NCI-H2029 (cell line): ENCODE measurements at regions not wholly inside any gene's neighbourhood (a gene's known extent, or its start where the extent isn't known, plus 50 kb on each side); places are given as distances from the start of the nearest gene placed in this dataset.

Source experiments
- DNase-seq: peaks from one replicate; lab custom pipeline; 2025; lab: John Stamatoyannopoulos, UW

DNA sequence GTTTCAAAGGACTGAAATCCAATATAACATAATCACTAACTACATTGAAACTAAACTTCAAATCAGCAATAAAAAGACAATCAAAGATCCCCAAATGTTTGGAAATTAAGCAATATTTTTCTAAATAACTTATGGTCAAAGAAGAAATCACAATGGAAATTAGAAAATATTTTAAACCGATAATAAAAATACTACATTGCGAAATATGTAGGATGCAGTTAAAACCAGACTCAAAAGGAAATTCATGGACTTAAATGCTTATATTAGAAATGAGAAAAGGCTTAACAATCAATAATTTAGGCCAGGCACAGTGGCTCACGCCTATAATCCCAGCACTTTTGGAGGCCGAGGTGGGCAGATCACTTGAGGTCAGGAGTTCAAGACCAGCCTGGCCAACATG is 79.0 kb upstream of the HAAO start:
- no peak for DNase-seq

DNA sequence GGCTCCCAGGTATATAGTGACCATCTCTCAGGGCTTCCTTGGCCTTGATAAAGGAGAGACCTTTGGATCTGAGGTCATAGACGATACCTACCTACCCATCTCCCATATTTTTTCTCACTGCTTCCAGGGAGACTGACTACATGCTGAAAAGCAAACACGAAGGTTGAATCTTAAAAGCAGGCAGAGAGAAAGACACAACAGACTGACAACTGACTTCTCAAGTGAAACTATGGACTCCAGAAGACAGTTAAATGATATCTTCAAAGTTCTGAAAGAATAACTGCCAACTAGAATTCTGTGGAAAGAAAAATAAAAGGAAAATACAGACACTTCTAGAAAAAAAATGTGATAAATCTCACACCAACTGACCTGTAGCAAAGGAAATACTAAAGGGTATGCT is 76.5 kb upstream of the HAAO start:
- DNase-seq, result no peak

DNA sequence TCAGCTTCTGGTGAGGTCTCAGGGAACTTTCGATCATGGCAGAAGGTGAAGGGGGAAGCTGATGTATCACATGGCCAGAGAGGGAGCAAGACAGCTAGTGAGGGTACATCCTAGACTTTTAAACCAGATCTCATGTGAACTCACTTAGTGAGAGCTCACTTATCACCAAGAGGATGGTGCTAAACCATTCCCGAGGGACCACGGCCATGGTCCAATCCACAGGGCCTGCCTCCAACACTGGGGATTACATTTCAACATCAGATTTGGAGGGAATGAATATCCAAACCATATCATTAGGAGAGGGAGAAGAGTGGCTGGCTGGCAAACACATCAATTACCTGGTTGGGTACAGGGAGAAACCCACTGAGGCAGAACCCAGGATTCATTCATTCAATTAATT is 75.7 kb upstream of the HAAO start:
- DNase-seq, result no peak

DNA sequence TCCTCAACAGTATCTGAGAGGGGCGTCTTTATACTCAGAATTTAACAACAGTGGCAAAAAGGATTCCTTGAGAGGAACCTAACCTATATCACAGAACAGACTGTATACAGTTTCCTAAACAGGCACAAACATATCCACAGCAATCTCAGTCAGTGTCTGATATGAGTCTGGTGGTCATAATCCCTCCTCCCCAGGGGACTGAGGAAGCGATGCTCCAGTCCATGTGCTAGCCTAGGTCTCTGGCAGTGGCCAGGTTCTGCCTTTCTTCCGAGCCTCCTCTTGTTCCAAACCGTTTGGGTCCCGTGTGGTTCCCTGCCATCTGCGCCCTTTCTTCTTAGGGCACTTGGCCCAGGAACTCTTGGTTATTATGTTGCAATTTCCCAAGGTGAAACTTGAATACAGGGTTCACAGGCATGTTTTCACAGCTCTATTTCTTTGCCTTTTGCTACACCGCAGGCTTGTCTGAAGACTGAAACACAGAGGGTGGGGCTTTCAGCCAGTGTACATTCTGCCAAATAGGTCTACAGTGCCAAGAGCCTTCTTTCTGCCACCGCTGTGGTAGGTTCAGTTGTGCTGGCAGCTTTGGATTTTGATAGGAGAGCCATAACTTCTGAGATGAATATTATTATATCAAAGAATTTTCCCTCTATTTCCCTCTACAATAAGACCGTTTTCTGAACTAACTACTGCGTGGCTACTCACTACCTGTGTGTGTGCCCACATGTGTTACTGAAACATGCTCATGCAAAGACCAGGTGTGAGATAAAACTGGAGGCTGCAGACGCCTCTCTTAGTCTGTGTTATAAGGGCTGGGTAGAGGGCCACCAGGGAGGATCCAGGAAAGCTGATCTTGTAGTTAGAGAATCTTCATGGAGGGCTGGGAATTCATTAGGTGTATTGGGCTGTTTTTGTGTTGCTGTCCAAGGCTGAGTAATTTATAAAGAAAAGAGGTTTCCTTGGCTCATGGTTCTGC is 75.0 kb upstream of the HAAO start:
- DNase-seq, result no peak

DNA sequence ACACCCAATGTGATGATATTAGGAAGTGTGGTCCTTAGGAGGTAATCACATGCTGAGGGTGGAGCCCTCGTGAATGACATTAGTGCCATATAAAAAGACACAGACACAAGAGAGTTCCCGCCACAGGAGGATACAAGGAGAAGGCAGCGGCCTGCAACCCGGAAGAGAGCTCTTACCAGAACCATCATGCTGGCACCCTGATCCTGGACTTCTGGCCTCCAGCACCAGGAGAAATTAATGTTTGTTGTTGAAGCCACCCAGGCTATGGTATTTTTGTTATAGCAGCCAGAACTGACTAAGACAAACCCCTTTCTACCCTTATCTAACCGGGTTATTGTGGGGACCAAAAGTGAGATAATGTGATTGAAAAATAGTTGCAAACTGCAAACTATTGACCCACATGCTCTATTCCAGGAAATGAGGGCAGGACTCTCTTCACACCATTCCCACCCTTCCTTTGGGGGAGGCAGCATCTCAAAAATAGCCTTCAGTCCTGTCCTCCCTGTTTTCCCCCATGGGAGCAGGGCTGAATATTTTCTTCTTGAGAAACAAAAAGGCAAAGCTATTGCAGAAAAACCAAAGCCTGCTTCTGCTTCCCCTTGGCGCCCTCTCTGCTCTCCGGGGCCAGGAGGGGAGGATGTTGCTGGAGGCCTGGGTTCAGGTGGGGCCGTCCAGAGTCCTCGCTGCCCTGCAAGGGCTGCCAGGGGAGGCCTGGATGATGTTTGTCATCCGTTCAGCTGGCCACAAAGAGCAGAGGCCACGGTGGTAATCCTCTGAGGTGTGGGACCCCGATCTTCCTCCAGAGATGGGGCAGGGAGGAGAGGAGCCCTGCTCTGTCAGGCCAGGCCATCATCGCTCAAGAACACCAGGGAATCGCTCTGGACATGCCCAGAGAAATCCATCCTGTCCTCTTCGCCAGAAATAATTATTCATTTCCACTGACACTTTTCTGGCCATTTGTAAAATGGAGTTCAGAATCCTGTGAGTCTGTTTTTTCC is 73.8 kb upstream of the HAAO start:
- no peak for DNase-seq

DNA sequence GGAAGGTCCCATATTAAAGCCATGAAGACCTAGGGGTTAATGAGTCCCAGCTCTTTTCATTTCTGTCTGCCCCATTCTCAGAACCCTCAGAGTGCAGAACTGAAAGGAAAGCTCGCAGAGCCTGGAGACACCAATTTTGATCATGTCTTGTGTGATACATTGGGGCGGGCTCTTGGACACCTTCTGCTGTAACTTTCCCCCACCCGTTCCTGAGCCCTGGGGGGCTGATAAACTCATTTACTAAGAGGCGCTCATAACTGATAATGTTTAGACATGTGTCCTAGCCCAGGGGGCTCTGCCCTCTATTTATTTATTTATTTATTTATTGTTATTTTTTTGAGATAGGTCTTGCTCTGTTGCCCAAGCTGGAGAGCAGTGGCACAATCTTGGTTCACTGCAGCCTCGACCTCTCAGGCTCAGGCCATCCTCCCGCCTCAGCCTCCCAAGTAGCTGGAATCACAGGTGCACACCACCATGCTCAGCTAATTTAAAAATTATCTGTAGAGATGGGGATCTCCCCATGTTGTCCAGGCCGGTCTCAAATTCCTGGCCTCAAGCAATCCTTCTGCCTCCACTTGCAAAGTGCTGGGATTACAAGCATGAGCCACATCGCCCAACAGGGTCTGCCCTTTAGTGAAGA is 72.4 kb upstream of the HAAO start:
- DNase-seq, result no peak

DNA sequence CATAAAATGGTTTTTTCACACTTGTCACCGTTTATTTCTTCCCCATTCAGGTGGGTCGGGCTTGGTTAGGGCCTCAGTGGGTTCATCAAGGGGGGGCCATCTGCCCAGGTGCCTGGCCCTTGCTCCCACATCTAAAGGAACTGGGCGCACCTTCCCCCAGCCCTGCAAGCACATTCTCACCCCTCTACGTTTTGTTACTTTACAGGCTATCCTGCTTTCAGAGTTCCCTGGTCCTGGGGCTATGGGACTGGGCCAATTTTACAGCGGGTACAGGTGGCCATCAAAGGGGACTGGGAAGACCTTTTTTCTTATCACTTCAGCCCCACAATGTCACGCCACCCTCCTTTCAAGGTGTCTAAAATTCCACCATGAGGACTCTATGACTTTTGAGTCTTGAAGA is 71.8 kb upstream of the HAAO start:
- DNase-seq, result no peak

DNA sequence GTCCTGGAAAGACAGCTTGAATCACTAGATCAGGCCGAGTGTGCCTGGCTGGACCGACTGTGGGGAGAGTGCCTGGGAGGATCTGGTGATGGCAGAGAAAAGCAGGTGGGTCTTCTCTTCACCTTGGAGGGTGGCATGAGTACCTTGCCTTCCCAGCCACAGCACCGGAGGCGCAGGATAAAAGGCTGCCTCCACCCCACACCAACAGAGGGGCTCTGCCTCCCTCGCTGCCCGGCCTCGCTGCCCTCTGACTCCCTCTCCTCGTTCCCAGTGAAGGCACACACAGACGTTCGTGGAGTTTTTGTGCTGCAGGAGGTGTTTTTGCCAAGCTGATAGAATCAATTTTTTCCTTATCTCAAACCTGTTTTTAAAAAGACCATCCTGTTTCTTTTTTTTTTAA is 71.4 kb upstream of the HAAO start:
- DNase-seq, result no peak

DNA sequence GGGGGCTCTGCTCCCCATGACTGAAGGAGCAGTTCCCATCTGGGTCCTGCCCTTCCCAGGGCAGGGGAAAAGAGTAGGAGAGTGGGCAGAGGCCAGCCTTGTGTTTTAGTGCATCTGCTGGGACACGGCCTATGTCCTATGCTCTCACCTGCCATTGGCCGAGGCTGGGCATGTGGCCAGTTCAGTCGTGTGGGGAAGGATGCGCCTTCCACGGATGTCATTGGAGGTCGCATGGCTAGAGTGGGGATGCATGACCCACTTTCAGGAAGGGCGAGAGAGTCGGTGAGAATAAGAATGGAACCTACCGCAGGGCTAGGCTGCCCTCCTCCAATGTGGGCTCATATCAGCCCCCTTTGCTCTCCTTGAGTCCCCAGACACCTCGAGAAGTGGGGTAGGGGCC is 70.9 kb upstream of the HAAO start:
- no peak for DNase-seq

DNA sequence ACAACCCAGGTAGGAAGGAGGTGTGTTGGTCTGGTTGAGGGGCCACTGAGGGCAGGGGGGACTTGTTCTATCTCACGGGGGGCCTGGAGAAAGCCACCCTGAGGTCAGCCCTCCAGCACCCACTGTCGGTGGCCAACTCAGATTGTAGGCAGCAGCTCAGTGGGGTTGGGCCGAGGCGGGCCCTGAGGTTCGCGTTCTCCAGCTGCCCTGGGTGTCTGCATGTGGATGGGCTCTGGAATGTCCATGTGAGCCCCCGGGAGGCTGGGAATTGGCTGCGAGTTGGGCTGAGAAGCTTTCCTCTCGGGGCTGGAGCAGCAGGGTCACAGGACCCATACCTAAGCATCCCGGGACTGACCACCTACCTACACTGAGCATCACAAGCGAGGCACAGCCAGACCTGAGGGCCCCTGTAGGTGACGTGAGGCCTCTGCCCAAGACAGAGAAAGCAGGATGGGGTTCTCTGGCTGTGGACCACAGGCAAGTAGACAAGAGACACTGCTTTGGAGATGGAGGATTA is 70.3 kb upstream of the HAAO start:
- DNase-seq, result no peak

DNA sequence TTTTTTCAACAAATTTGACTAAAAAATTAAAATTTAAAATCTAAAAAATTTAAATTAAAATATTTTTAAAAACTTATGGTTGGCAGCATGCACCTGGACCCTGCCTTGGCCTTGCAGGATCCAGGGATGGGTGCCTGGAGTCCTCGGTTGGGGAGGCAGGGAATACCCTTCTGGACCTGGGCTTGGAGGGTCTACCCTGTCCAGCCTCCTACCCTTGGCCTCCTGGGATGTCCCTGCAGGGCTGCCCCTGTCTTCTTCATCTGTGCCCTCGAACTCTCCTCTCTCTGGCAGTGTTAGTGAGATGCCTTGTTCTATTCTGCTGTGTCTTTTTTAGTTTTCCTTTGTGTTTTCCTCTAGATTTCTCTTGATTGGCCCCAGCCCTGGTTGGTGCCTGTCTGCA is 68.9 kb upstream of the HAAO start:
- no peak for DNase-seq

DNA sequence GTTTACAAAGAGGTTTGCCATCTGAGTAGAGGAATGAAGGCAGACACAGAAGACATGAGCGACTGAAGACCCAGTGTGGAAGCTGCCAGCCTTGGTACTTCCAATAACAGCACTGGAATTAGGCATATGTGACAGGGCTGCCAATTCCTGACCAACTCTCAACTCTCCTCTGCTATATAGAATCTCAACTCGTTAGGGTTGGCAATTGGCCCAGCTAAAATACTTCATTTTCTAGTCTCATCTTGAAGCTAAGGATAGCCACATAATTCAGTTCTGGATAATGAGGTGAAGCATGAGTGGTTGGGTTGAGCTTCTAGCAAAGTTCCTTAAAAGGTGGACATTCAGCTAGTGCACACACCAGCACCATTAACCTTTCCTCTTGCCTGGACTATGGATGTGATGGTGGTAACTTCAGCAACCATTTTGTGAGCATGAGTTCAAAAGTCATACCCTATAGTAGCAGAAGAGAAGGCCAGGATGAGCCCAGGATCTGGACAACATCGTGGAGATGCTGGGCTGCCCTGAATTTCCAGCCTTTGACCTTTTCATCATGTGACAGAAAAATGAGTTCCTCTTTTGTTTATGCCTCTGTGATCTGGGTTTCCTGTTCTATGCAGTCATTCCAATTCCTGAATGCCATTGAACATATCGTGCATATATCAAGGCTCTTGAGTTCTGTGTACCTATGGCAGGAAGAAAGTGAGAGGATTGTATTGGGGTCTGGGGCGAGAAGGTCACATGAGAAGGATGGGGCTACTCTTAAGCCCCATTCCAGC is 68.1 kb upstream of the HAAO start:
- no peak for DNase-seq

DNA sequence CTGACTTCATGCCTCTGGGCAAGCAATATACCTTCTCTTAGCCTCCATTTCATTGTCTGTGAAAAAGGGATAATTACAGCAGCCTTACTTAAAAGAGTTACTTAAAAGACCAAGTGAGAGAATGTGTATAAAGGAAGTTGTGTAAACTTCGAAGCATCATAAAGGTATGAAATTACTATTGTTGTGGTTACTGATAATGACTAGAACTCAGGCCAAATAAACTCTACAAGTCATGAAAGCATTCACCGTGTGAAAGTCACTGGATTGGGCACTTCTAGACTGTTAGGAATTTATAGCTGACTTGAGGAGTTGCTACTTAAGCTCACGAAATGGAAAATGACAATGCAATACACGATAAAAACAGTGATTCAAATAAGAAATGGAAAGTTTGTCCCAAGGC is 67.4 kb upstream of the HAAO start:
- DNase-seq, result no peak

DNA sequence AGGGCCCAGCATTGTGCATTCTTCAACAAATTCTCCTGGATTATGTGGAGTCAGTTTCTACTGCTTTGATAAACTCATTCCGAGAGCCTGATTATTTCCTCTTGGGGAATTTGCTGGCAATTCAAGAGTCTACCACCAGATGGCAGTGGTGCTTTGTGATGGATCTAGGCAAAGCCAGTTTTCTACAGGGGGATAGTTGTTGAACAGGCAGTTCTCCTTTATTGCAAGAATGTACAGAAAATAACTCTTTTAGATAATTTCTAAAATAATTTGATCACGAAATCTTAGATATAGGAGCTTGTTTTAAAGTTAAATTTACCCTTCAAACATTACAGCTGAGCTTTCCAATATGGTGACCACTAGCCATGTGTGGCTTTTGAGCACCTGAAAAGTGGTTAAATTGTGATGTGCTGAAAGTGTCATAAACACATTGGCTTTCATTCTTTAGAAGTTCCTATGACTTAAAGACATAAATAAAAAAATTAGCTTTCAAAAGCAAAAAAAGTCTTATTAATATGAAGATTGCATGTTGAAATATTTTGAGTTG is 66.7 kb upstream of the HAAO start:
- peak; percentile 31 for DNase-seq

DNA sequence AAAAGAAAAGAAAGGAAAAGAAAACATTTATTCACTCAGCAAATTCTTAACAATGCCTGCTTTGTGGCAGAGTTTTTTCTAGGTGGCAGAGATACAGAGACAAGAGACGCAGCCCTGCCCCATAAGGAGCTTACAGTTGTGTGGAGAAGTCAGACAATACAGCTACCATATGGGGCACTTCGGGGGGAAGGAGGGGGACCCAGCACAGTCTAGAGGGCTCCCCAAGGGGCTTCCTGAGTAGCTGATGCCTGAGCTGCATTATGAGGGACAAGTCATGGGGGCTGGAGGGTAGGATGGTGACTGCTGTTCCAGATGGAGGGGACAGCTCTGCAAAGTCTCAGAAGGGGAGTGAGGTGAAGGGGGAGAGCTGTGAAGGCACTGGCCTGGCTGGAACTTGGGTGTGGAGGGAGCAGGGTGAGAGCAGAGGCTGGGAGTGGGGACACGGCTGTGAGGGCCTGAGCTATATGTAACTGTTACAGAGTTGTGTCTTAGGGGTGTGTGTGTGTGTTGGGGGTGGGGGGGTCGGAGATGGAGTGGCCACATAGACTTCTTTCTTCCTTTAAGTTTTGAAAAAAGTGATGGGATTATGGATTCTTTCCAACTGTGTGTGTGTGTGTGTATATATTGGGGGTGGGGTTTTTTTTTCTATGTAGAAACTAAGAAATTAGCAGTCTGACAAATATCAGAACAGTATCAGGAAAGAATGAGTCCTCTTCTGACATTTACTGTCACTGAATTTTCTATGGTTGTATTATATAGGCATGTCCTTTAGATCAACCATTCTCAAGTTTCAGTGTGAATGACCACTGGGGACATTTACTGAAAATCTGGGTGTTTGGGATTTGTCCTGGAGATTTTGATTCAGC is 66.0 kb upstream of the HAAO start:
- DNase-seq, result no peak

DNA sequence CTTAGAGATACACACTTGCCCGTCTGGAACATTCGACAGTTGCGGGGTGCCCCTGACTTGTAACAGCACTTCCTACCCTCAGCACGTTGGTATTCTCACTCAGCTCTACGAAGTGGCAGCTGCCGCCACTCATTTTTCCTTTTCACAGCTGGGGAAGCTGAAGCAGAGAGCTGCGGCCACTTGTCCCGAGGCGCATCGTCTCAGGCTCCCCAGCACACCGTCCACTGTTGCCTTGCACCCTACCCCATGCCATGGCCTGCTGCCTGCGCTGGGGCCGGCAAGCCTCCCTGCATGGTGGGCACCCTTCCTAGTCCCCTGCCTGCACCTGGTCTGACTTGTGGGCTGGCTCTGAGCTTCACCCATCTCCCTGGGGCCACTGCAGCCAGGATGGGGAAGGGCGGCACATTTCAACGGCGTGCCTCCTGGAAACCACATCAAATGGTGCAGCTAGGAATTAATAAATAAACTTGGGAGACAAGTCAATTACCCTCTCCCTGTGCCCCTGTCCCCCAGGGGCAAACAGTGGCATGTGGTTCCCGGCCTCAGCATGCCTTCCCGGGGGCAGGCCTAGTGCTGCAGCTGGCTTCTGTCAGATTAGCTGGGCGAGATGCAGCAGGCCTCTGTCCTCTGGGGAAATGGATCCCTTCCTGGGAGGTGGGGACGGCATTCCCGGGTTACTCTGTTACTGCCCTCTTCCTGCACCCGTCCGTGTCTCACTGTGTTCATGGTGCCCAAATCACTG is 64.7 kb upstream of the HAAO start:
- no peak for DNase-seq

DNA sequence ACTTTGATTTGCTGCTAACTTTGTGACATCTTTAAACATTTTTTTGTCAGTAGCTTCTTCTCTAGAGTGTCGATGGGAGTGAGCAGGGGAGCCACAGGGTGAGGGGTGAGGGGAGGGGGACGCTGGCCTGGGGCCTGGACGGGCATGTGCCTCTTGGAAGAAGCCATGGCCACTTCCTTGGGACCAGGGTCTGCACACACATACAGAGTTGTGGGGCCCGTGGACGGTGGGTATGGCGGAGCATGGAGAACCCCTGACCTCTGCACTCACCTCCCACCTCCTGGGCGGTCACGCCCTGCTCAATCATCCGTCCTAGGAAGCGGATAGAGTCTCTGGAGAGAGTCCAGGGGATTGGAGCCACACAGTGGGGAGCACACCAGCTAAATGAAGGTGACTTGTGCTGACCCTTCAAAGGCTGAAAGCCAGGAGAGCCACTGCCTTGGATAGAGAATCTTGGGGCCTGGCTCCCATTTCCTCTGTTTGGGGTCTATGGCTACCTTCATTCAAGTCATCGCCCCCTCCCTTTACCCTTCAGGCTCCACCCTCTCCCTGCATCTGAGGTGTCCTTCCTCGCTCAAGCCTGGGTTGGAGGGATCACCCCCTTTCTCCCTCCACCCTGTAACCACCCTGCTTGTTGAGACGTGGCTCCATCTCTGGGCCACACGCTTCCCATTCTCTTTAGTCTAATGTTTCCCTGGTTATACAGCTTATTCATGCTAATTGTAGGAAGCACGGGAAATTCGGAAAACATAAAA is 63.9 kb upstream of the HAAO start:
- no peak for DNase-seq

DNA sequence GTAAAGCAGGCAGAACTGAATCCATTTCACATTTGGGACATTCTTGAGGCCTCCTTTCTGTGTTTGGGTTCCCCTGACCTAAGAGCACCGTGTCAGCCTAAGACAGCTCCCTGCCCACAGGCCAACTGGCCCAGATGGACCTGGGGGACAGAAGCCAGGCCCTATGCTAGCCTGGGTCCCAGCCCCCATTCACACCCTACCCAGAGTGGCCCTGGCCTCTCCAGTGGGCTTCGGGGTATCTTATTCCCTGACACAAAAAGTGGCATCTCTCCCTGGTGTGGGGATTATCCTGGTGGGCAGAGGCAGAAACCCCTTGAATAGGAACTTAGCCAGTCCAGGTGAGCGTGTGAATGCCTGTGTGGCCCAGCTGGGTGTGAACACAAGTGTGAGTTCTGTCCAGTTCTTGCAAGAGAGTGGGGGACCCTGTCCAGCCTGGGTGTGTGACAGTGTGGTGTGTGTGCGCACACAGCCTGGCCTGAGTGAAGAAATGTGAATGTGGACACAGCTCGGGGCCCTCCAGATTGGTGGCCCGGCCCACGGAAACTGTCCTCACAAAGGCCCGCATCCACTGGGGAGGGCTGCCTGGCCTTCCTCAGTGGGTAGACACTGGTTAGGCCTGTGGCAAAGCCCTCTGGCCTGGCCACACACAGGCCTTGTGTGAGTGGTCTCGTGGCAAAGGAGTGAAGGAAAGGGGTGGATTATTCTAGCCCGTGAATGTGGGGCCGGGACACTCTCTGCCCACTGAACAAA is 63.0 kb upstream of the HAAO start:
- DNase-seq, result no peak
